CD4-positive, alpha-beta T cell (primary cell): ENCODE measurements at regions not wholly inside any gene's neighbourhood (a gene's known extent, or its start where the extent isn't known, plus 50 kb on each side); places are given as distances from the start of the nearest gene placed in this dataset.

Experiments
- ATAC-seq: fragments of 200-7000 bp; cut with Tn5 transposase; one replicate; pipeline ENCODE4 v1.10.0; 2022; ENCODE audit warnings: mild to moderate bottlenecking; ENCODE audit not compliant: poor library complexity
- CTCF ChIA-PET: fragments of 350-600 bp; sonication (Branson Sonifier 250); formaldehyde crosslinking; loops from one replicate; lab custom pipeline; 2021; ENCODE audit warnings: antibody characterized with exemption, inconsistent platforms; lab: Charles Lee
- POLR2A ChIA-PET: fragments of 350-600 bp; sonication (Branson Sonifier 250); formaldehyde crosslinking; loops from one replicate; lab custom pipeline; 2021; ENCODE audit warnings: antibody characterized with exemption, inconsistent platforms; lab: Charles Lee
- DNase-seq, 14 experiments: peaks; one replicate each; pipeline ENCODE4 v3.0.0-alpha.2; 2013 to 2020; ENCODE audit warnings: mixed read lengths in 2 of 14
- H3K27ac ChIP-seq, 2 donors: one replicate each; pipeline versions ENCODE4 v1.5.1 to v1.7.0; 2013; ENCODE audit warnings: low read length in 2 of 2, low read depth in 1 of 2, mild to moderate bottlenecking in 1 of 2
- H3K27me3 ChIP-seq, 2 experiments: 1 replicate in 1 of 2; 2 replicates in 1 of 2; pipeline versions ENCODE4 v1.6.1 to v1.7.0; 2013; ENCODE audit warnings: low read length in 2 of 2, control low read depth in 1 of 2, mild to moderate bottlenecking in 1 of 2, moderate library complexity in 1 of 2; ENCODE audit not compliant: insufficient read depth in 2 of 2, control insufficient read depth in 1 of 2
- H3K36me3 ChIP-seq: one replicate; pipeline ENCODE4 v1.6.1; 2013; ENCODE audit warnings: low read length, control low read depth; ENCODE audit not compliant: insufficient read depth
- H3K4me1 ChIP-seq: one replicate; pipeline ENCODE4 v1.6.1; 2013; ENCODE audit warnings: low read length, control low read depth; ENCODE audit not compliant: insufficient read depth
- H3K4me3 ChIP-seq: one replicate; pipeline ENCODE4 v1.5.1; 2013; ENCODE audit warnings: mild to moderate bottlenecking, low read length, moderate library complexity
- H3K9me3 ChIP-seq, 2 experiments: 1 replicate in 1 of 2; 2 replicates in 1 of 2; pipeline versions ENCODE4 v1.6.1 to v1.7.0; 2013; ENCODE audit warnings: low read length in 2 of 2, mild to moderate bottlenecking in 2 of 2, control low read depth in 1 of 2, moderate library complexity in 1 of 2; ENCODE audit not compliant: control insufficient read depth in 1 of 2, insufficient read depth in 1 of 2
- H3K27ac Mint-ChIP-seq: one replicate; pipeline ENCODE4 v1.8.0; 2020; ENCODE audit warnings: mixed read lengths
- H3K27me3 Mint-ChIP-seq: one replicate; pipeline ENCODE4 v1.8.0; 2021; ENCODE audit warnings: mixed read lengths
- H3K36me3 Mint-ChIP-seq: one replicate; pipeline ENCODE4 v1.8.0; 2021; ENCODE audit warnings: low read depth, mixed read lengths
- H3K4me1 Mint-ChIP-seq: one replicate; pipeline ENCODE4 v1.8.0; 2021; ENCODE audit warnings: low read depth, mixed read lengths
- H3K4me3 Mint-ChIP-seq: one replicate; pipeline ENCODE4 v1.8.0; 2020; ENCODE audit warnings: mild to moderate bottlenecking, mixed read lengths
- H3K9me3 Mint-ChIP-seq: one replicate; pipeline ENCODE4 v1.8.0; 2020; ENCODE audit warnings: mixed read lengths
- CTCF ChIP-seq: fragments of 200-600 bp; IDR thresholded peaks from one replicate; pipeline ENCODE4 v1.8.0; 2022; ENCODE audit warnings: antibody characterized with exemption, mild to moderate bottlenecking
- intact Hi-C, 2 experiments: fragments of 100-400 bp; cut with DNase I in 1 of 2; cut with micrococcal nuclease in 1 of 2; formaldehyde crosslinking; loops; one replicate each; pipeline versions ENCODE4 v1.15.1 to v1.9.0; 2023 to 2025; cut with DNase I, micrococcal nuclease

- CTCF ChIA-PET = interaction anchor here (0.7 kb wide), 1 partner anchor 10 kb away, joined by 3 read pairs; no protein-coding TSS in a partner anchor
- no peaks in the 10 kb centered on the region for H3K9me3 ChIP-seq
- no peak for TF ChIP-seq CTCF
These were observed 76.9 kb upstream of the CAV2 start for GRCh38 chr7:116422683-116423082.

GRCh38 chr7:116423499-116423898 lies 76.0 kb upstream of the CAV2 start:
- POLR2A ChIA-PET = no interaction called here
- H3K4me1 ChIP-seq = no peaks in the 10 kb centered on the region
- no peak overlapping the region for H3K27ac ChIP-seq
- Mint-ChIP-seq H3K36me3 (no peaks in the 10 kb centered on the region), H3K9me3 (no peaks in the 10 kb centered on the region), H3K27me3 (peaks cover 16% of the 10 kb centered on the region), H3K4me3 (no peak overlapping the region), H3K27ac (no peak overlapping the region), H3K4me1 (no peaks in the 10 kb centered on the region)
- H3K9me3 ChIP-seq = no peaks in the 10 kb centered on the region
- TF ChIP-seq CTCF = no peak
- ATAC-seq (no peak), DNase-seq (no peak)
- CTCF ChIA-PET = no interaction called here
- no peak overlapping the region for H3K4me3 ChIP-seq
- H3K36me3 ChIP-seq = no peaks in the 10 kb centered on the region
- no peaks in the 10 kb centered on the region for H3K27me3 ChIP-seq
- intact Hi-C loops = no loop called here

More at GRCh38 chr7:116422683-116423082, 76.9 kb upstream of the CAV2 start:
- H3K27me3 ChIP-seq = no peaks in the 10 kb centered on the region
- no peaks in the 10 kb centered on the region for H3K36me3 Mint-ChIP-seq
- H3K4me3 ChIP-seq = no peak overlapping the region
- no peak overlapping the region for H3K27ac Mint-ChIP-seq
- ATAC-seq = no peak
- POLR2A ChIA-PET = no interaction called here
- no peak overlapping the region for H3K4me3 Mint-ChIP-seq
- no peaks in the 10 kb centered on the region for H3K4me1 Mint-ChIP-seq
- intact Hi-C loops = no loop called here
- no peak for DNase-seq
- H3K27ac ChIP-seq = no peak overlapping the region
- H3K4me1 ChIP-seq = no peaks in the 10 kb centered on the region
- H3K27me3 Mint-ChIP-seq = peaks cover 18% of the 10 kb centered on the region
- H3K9me3 Mint-ChIP-seq = no peaks in the 10 kb centered on the region
- H3K36me3 ChIP-seq = no peaks in the 10 kb centered on the region

- Mint-ChIP-seq H3K27ac (no peak overlapping the region), H3K4me1 (no peaks in the 10 kb centered on the region), H3K27me3 (peaks cover 24% of the 10 kb centered on the region), H3K4me3 (no peak overlapping the region), H3K9me3 (no peaks in the 10 kb centered on the region), H3K36me3 (no peaks in the 10 kb centered on the region)
- no peaks in the 10 kb centered on the region for H3K4me1 ChIP-seq
- ATAC-seq = no peak
- H3K9me3 ChIP-seq = no peaks in the 10 kb centered on the region
- intact Hi-C loops = no loop called here
- H3K36me3 ChIP-seq = no peaks in the 10 kb centered on the region
- ChIA-PET CTCF (interaction anchor here (1.2 kb wide), 1 partner anchor 8 kb away, joined by 3 read pairs; no protein-coding TSS in a partner anchor), POLR2A (no interaction called here)
- H3K4me3 ChIP-seq = no peak overlapping the region
- TF ChIP-seq CTCF = no peak
- H3K27me3 ChIP-seq = no peaks in the 10 kb centered on the region
- H3K27ac ChIP-seq = no peak overlapping the region
- DNase-seq = no peak
These were observed 73.8 kb upstream of the CAV2 start for GRCh38 chr7:116425647-116426209.
